DND-41 (cell line): ENCODE measurements at regions not wholly inside any gene's neighbourhood (a gene's known extent, or its start where the extent isn't known, plus 50 kb on each side); places are given as distances from the start of the nearest gene placed in this dataset.
"Not testable (repeated sequence)": the region's sequence is repeated elsewhere in the genome, so short reads cannot be mapped to it uniquely, and the experiment has no call there.

Experiments
- ATAC-seq: fragments of 200-7000 bp; cut with Tn5 transposase; 3 replicates; pipeline ENCODE4 v1.9.1; 2021; ENCODE audit warnings: low read depth; ENCODE audit not compliant: insufficient read depth
- DNase-seq: peaks from one replicate; pipeline ENCODE4 v3.0.0-alpha.2; 2020
- H2AFZ ChIP-seq: 2 replicates; pipeline ENCODE4 v1.6.0; 2012; ENCODE audit warnings: low read depth, low read length
- H3K27ac ChIP-seq: 2 replicates; pipeline ENCODE4 v1.5.1; 2012; ENCODE audit warnings: low read length, inconsistent platforms
- H3K27me3 ChIP-seq: fragments of 200-600 bp; sonication (generic); 2 replicates; pipeline ENCODE4 v1.6.0; 2012; ENCODE audit warnings: low read length, mild to moderate bottlenecking, inconsistent platforms; ENCODE audit not compliant: insufficient read depth, poor library complexity
- H3K36me3 ChIP-seq: 2 replicates; pipeline ENCODE4 v1.5.1; 2012; ENCODE audit warnings: low read length, inconsistent platforms; ENCODE audit not compliant: insufficient read depth
- H3K4me1 ChIP-seq: 2 replicates; pipeline ENCODE4 v1.5.1; 2012; ENCODE audit warnings: mild to moderate bottlenecking, low read length; ENCODE audit not compliant: insufficient read depth
- H3K4me2 ChIP-seq: 2 replicates; pipeline ENCODE4 v1.6.0; 2012; ENCODE audit warnings: mild to moderate bottlenecking, moderate library complexity, low read length, inconsistent platforms; ENCODE audit not compliant: insufficient read depth
- H3K4me3 ChIP-seq, 2 experiments: fragments of 200-600 bp in 1 of 2; shearing (Covaris generic) in 1 of 2; 2 replicates each; pipeline ENCODE4 v1.5.1; 2012 to 2016; ENCODE audit warnings: inconsistent platforms in 2 of 2, low read length in 2 of 2, mild to moderate bottlenecking in 2 of 2, low read depth in 1 of 2, moderate library complexity in 1 of 2
- H3K79me2 ChIP-seq: 2 replicates; pipeline ENCODE4 v1.6.0; 2012; ENCODE audit warnings: low read length, inconsistent platforms; ENCODE audit not compliant: insufficient read depth
- H3K9ac ChIP-seq: 2 replicates; pipeline ENCODE4 v1.6.0; 2012; ENCODE audit warnings: low read depth, mild to moderate bottlenecking, inconsistent platforms, low read length, moderate library complexity
- H3K9me3 ChIP-seq: 2 replicates; pipeline ENCODE4 v1.5.1; 2012; ENCODE audit warnings: low read length, moderate library complexity, mild to moderate bottlenecking, inconsistent platforms; ENCODE audit not compliant: insufficient read depth, severe bottlenecking
- H4K20me1 ChIP-seq: 2 replicates; pipeline ENCODE4 v1.6.0; 2012; ENCODE audit warnings: low read length; ENCODE audit not compliant: insufficient read depth

GRCh38 chr16:29300541-29301535 is 105.7 kb downstream of the NPIPB11 start:
- H3K4me3 ChIP-seq, H3K4me2 ChIP-seq, H3K9ac ChIP-seq, H3K9me3 ChIP-seq, H2AFZ ChIP-seq, DNase-seq, H3K79me2 ChIP-seq, H4K20me1 ChIP-seq, H3K36me3 ChIP-seq, ATAC-seq, H3K27me3 ChIP-seq, H3K27ac ChIP-seq: not testable (repeated sequence)
- peaks cover 11% of the 10 kb centered on the region for H3K4me1 ChIP-seq

GRCh38 chr16:29300030-29300491 is 106.5 kb downstream of the NPIPB11 start:
- not testable (repeated sequence) for H3K4me2 ChIP-seq, H3K36me3 ChIP-seq, H3K79me2 ChIP-seq, H3K4me3 ChIP-seq, H4K20me1 ChIP-seq, H3K9me3 ChIP-seq, H3K27me3 ChIP-seq, H2AFZ ChIP-seq, H3K27ac ChIP-seq, H3K9ac ChIP-seq
- DNase-seq (peak; percentile 8), ATAC-seq (peak; percentile 64)
- peaks cover 11% of the 10 kb centered on the region for H3K4me1 ChIP-seq

- ATAC-seq, H2AFZ ChIP-seq, H3K9me3 ChIP-seq, H4K20me1 ChIP-seq, H3K27me3 ChIP-seq, H3K9ac ChIP-seq, H3K4me2 ChIP-seq, DNase-seq, H3K4me3 ChIP-seq, H3K36me3 ChIP-seq, H3K79me2 ChIP-seq, H3K27ac ChIP-seq: not testable (repeated sequence)
- H3K4me1 ChIP-seq = peaks cover 11% of the 10 kb centered on the region
These were observed 107.5 kb downstream of the NPIPB11 start for GRCh38 chr16:29298997-29299396.

GRCh38 chr16:29298307-29298706 is 108.2 kb downstream of the NPIPB11 start:
- DNase-seq = not testable (repeated sequence)

GRCh38 chr16:29297809-29298177 is 108.7 kb downstream of the NPIPB11 start:
- H3K36me3 ChIP-seq, H4K20me1 ChIP-seq, H3K9me3 ChIP-seq, H3K27me3 ChIP-seq, DNase-seq, H2AFZ ChIP-seq, H3K79me2 ChIP-seq, ATAC-seq, H3K4me2 ChIP-seq, H3K9ac ChIP-seq, H3K4me3 ChIP-seq, H3K27ac ChIP-seq: not testable (repeated sequence)
- peaks cover 11% of the 10 kb centered on the region for H3K4me1 ChIP-seq

More at GRCh38 chr16:29298307-29298706, 108.2 kb downstream of the NPIPB11 start:
- H3K9ac ChIP-seq, H3K27me3 ChIP-seq, H3K79me2 ChIP-seq, H3K27ac ChIP-seq, H3K36me3 ChIP-seq, H4K20me1 ChIP-seq, ATAC-seq, H3K9me3 ChIP-seq, H3K4me2 ChIP-seq, H2AFZ ChIP-seq, H3K4me3 ChIP-seq: not testable (repeated sequence)
- peaks cover 11% of the 10 kb centered on the region for H3K4me1 ChIP-seq

GRCh38 chr16:29297144-29297808 is 109.2 kb downstream of the NPIPB11 start:
- not testable (repeated sequence) for DNase-seq, H3K79me2 ChIP-seq, H2AFZ ChIP-seq, H3K36me3 ChIP-seq, H3K9me3 ChIP-seq, H3K27me3 ChIP-seq, ATAC-seq, H4K20me1 ChIP-seq, H3K4me3 ChIP-seq, H3K4me2 ChIP-seq, H3K9ac ChIP-seq, H3K27ac ChIP-seq
- H3K4me1 ChIP-seq = peaks cover 11% of the 10 kb centered on the region

GRCh38 chr16:29296176-29296575 is 110.3 kb downstream of the NPIPB11 start:
- peaks cover 11% of the 10 kb centered on the region for H3K4me1 ChIP-seq
- H3K79me2 ChIP-seq, H3K27me3 ChIP-seq, H4K20me1 ChIP-seq, H2AFZ ChIP-seq, H3K9me3 ChIP-seq, DNase-seq, H3K36me3 ChIP-seq, H3K9ac ChIP-seq, H3K4me3 ChIP-seq, ATAC-seq, H3K4me2 ChIP-seq, H3K27ac ChIP-seq: not testable (repeated sequence)
